GM23338 (cell line): ENCODE measurements at regions not wholly inside any gene's neighbourhood (a gene's known extent, or its start where the extent isn't known, plus 50 kb on each side); places are given as distances from the start of the nearest gene placed in this dataset.
A peak's percentile ranks its signal among the peaks of the same experiment; 100 is the strongest.

Source experiments
- ATAC-seq: fragments of 200-7000 bp; cut with Tn5 transposase; 3 replicates; pipeline ENCODE4 v1.9.1; 2020
- DNase-seq: peaks from one replicate; pipeline ENCODE4 v3.0.0-alpha.2; 2015; ENCODE audit warnings: low spot score
- H2AFZ ChIP-seq: fragments of 200-600 bp; sonication (generic); 2 replicates; pipeline ENCODE4 v1.8.0; 2016; ENCODE audit warnings: antibody characterized with exemption, mild to moderate bottlenecking, moderate library complexity
- H3F3A ChIP-seq: fragments of 200-600 bp; sonication (generic); replicated peaks from 2 replicates; pipeline ENCODE4 v1.8.0; 2017; ENCODE audit warnings: antibody characterized with exemption, mixed run types, low read depth
- H3K27ac ChIP-seq: fragments of 200-600 bp; sonication (generic); 2 replicates; pipeline ENCODE4 v1.6.1; 2016; ENCODE audit warnings: low read depth
- H3K27me3 ChIP-seq: fragments of 200-600 bp; sonication (generic); 2 replicates; pipeline ENCODE4 v1.8.0; 2016; ENCODE audit warnings: mild to moderate bottlenecking, mixed run types, moderate library complexity; ENCODE audit not compliant: insufficient read depth
- H3K36me3 ChIP-seq: fragments of 200-600 bp; sonication (generic); 2 replicates; pipeline ENCODE4 v1.8.0; 2016; ENCODE audit warnings: mild to moderate bottlenecking; ENCODE audit not compliant: insufficient read depth
- H3K4me1 ChIP-seq: fragments of 200-600 bp; sonication (generic); 2 replicates; pipeline ENCODE4 v1.8.0; 2016; ENCODE audit warnings: mild to moderate bottlenecking, moderate library complexity; ENCODE audit not compliant: insufficient read depth
- H3K4me2 ChIP-seq: fragments of 200-600 bp; sonication (generic); 2 replicates; pipeline ENCODE4 v1.7.1; 2017; ENCODE audit warnings: mixed run types
- H3K4me3 ChIP-seq: fragments of 200-600 bp; sonication (generic); 2 replicates; pipeline ENCODE4 v1.6.1; 2016; ENCODE audit warnings: mixed run types
- H3K79me2 ChIP-seq: fragments of 200-600 bp; sonication (generic); replicated peaks from 2 replicates; pipeline ENCODE4 v1.8.0; 2017; ENCODE audit warnings: mild to moderate bottlenecking; ENCODE audit not compliant: insufficient read depth
- H3K9me2 ChIP-seq: fragments of 200-600 bp; sonication (generic); 2 replicates; pipeline ENCODE4 v1.8.0; 2017; ENCODE audit not compliant: insufficient read depth
- H4K20me1 ChIP-seq: fragments of 200-600 bp; sonication (generic); replicated peaks from 2 replicates; pipeline ENCODE4 v1.8.0; 2017; ENCODE audit warnings: mild to moderate bottlenecking; ENCODE audit not compliant: insufficient read depth
- H3K27ac Mint-ChIP-seq: 2 replicates; pipeline ENCODE4 v1.8.0; 2020; ENCODE audit warnings: inconsistent platforms, mild to moderate bottlenecking, moderate library complexity, mixed read lengths
- H3K27me3 Mint-ChIP-seq: 3 replicates; pipeline ENCODE4 v1.8.0; 2022; ENCODE audit warnings: low read depth, mild to moderate bottlenecking, moderate library complexity, mixed read lengths, inconsistent platforms; ENCODE audit not compliant: insufficient read depth, poor library complexity
- H3K36me3 Mint-ChIP-seq: 3 replicates; pipeline ENCODE4 v1.8.0; 2021; ENCODE audit warnings: low read depth, mild to moderate bottlenecking, inconsistent platforms, moderate library complexity, mixed read lengths
- H3K4me1 Mint-ChIP-seq: 3 replicates; pipeline ENCODE4 v1.8.0; 2020; ENCODE audit warnings: mild to moderate bottlenecking, inconsistent platforms, mixed read lengths
- H3K4me3 Mint-ChIP-seq: 3 replicates; pipeline ENCODE4 v1.8.0; 2021; ENCODE audit warnings: moderate library complexity, mild to moderate bottlenecking, inconsistent platforms, mixed read lengths
- H3K9me3 Mint-ChIP-seq: 3 replicates; pipeline ENCODE4 v1.8.0; 2020; ENCODE audit warnings: moderate library complexity, mild to moderate bottlenecking, inconsistent platforms, mixed read lengths
- CREB1 ChIP-seq: fragments of 250-450 bp; sonication (Bioruptor Pico); IDR thresholded peaks from 2 replicates; pipeline ENCODE4 v1.5.0; 2020; ENCODE audit warnings: low read depth, mild to moderate bottlenecking, moderate library complexity
- CTCF ChIP-seq, 2 experiments: fragments of 200-600 bp in 1 of 2; sonication (generic) in 1 of 2; conservative IDR thresholded peaks; 2 replicates each; pipeline versions ENCODE4 v1.5.1 to v1.6.1; 2016 to 2017; ENCODE audit warnings: antibody characterized with exemption in 2 of 2, low read depth in 2 of 2, mild to moderate bottlenecking in 2 of 2, moderate library complexity in 1 of 2
- EZH2 ChIP-seq: fragments of 200-600 bp; sonication (generic); IDR thresholded peaks from one replicate; pipeline ENCODE4 v1.8.0; 2017; ENCODE audit warnings: antibody characterized with exemption, mild to moderate bottlenecking, low read depth; ENCODE audit not compliant: unreplicated experiment
- STAT1 ChIP-seq: IDR thresholded peaks from one replicate; pipeline ENCODE4 v1.6.1; 2016; ENCODE audit warnings: antibody characterized with exemption; ENCODE audit not compliant: unreplicated experiment
- ZNF331 ChIP-seq: fragments of 250-450 bp; sonication (Bioruptor Pico); IDR thresholded peaks from 2 replicates; pipeline ENCODE4 v1.5.0; 2020; ENCODE audit warnings: low read depth, mild to moderate bottlenecking, moderate library complexity
- ZNF462 ChIP-seq: fragments of 250-450 bp; sonication (Bioruptor Pico); IDR thresholded peaks from 2 replicates; pipeline ENCODE4 v1.5.0; 2020; ENCODE audit warnings: mild to moderate bottlenecking, moderate library complexity

GRCh38 chr12:42776396-42776795 is 186.8 kb upstream of the PRICKLE1 start:
- H3K9me2 ChIP-seq = 0 out of 2 replicates have a peak, but pooled peaks cover 6% of the 10 kb centered on the region
- H3K4me2 ChIP-seq = no peak overlapping the region
- no peak for TF ChIP-seq CREB1
- no peak for TF ChIP-seq EZH2
- TF ChIP-seq ZNF462 (CRISPR knock-in tag) = no peak
- TF ChIP-seq CTCF (conservative IDR thresholded peaks at IDR 0.05; ENCODE audit: low read depth in 2 of 2) = no peak
- no peak for TF ChIP-seq STAT1
- no peak for TF ChIP-seq ZNF331 (CRISPR knock-in tag)

More at GRCh38 chr12:42776396-42776795, 186.8 kb upstream of the PRICKLE1 start:
- Histone ChIP-seq H3K79me2 (no peaks in the 10 kb centered on the region), H3K4me3 (no peak overlapping the region), H3F3A (no peaks in the 10 kb centered on the region), H4K20me1 (no peaks in the 10 kb centered on the region), H3K27ac (no peak overlapping the region), H3K4me1 (peaks cover 7% of the 10 kb centered on the region; the same call in 1 of the 2 replicates), H3K27me3 (no peaks in the 10 kb centered on the region), H3K36me3 (no peaks in the 10 kb centered on the region), H2AFZ (peak overlapping the region; percentile 63)
- DNase-seq (no peak), ATAC-seq (no peak)
- H3K36me3 Mint-ChIP-seq = peaks cover 4% of the 10 kb centered on the region; the same call in 2 of the 3 replicates
- no peak overlapping the region for H3K4me3 Mint-ChIP-seq
- H3K4me1 Mint-ChIP-seq = peaks cover 21% of the 10 kb centered on the region
- peaks cover 12% of the 10 kb centered on the region for H3K27me3 Mint-ChIP-seq
- H3K9me3 Mint-ChIP-seq = peaks cover 7% of the 10 kb centered on the region
- H3K27ac Mint-ChIP-seq = no peak overlapping the region
